ENCODE measurements at regions not wholly inside any gene's neighbourhood (a gene's known extent, or its start where the extent isn't known, plus 50 kb on each side); places are given as distances from the start of the nearest gene placed in this dataset.

GRCh38 chr9:109857336-109857735 is 77.3 kb downstream of the PALM2AKAP2 start:
- TF ChIP-seq HDAC6 (IDR thresholded peaks at IDR 0.05; ENCODE audit: unreplicated experiment) (no peak), BHLHE40 (IDR thresholded peaks at IDR 0.05; ENCODE audit: borderline replicate concordance in 1 of 2, low read depth in 2 of 2, low read length in 1 of 2) (no peak), SMAD1 (IDR thresholded peaks at IDR 0.05; ENCODE audit: low read depth, partially characterized antibody) (no peak), CTCF (IDR thresholded peaks at IDR 0.05 in 2 of 3, conservative IDR thresholded peaks at IDR 0.05 in 1 of 3; ENCODE audit: control insufficient read depth in 2 of 3, extremely low read depth in 1 of 3, insufficient read depth in 1 of 3, low read depth in 3 of 3, low read length in 3 of 3) (no peak), NFYB (IDR thresholded peaks at IDR 0.05; ENCODE audit: insufficient read depth, low read depth, low read length) (no peak), MEF2A (IDR thresholded peaks at IDR 0.05; ENCODE audit: insufficient read depth, low read depth, low read length) (no peak), BMI1 (IDR thresholded peaks at IDR 0.05; ENCODE audit: borderline replicate concordance) (no peak), TAF1 (IDR thresholded peaks at IDR 0.05; ENCODE audit: borderline replicate concordance, low read depth, low read length) (no peak), ZBTB11 (CRISPR knock-in tag; IDR thresholded peaks at IDR 0.05) (no peak), POLR2AphosphoS5 (IDR thresholded peaks at IDR 0.05; ENCODE audit: low read length) (no peak), NR2C2 (IDR thresholded peaks at IDR 0.05; ENCODE audit: borderline replicate concordance, control insufficient read depth, insufficient read length, low read depth) (no peak), EZH2 (IDR thresholded peaks at IDR 0.05; ENCODE audit: borderline replicate concordance, control insufficient read depth, low read depth, low read length) (no peak), USF2 (IDR thresholded peaks at IDR 0.05; ENCODE audit: borderline replicate concordance, low read depth, low read length) (no peak), FOS (IDR thresholded peaks at IDR 0.05; ENCODE audit: borderline replicate concordance, extremely low read depth, insufficient read length) (no peak)
